C4-2B (cell line): ENCODE measurements at regions not wholly inside any gene's neighbourhood (a gene's known extent, or its start where the extent isn't known, plus 50 kb on each side); places are given as distances from the start of the nearest gene placed in this dataset.

Experiments
- H3K27ac ChIP-seq: fragments of 450-650 bp; 2 replicates; pipeline ENCODE4 v1.5.1; 2017
- ZFX ChIP-seq: fragments of 450-650 bp; IDR thresholded peaks from 2 replicates; pipeline ENCODE4 v1.6.1; 2017
- TF ChIP-seq, protein P1 (sequence below): fragments of 450-650 bp; conservative IDR thresholded peaks from 2 replicates; pipeline ENCODE4 v1.5.1; 2017; ENCODE audit warnings: mild to moderate bottlenecking

DNA sequence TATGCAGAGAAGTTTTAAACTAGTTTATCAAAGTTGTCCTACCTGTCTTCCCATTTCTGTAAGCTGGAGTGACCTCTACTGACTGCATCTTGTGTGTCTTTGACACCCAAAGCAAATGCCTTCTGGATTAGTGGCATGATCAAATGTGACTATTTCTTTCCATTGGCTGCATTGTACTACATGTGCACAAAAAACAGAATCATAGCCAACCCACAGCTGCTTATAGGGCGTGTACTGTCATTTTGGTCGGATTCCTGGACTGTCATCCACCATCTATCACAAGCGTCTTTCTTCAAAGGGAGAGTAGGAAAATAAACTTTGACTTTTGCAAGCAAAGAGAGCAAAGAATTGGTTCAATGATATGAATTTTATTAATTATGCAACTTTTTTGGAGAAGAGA lies 310.6 kb downstream of the MAP2K6 start:
- no peak overlapping the region for H3K27ac ChIP-seq
- no peak for TF ChIP-seq ZFX
- TF ChIP-seq, protein P1, sequence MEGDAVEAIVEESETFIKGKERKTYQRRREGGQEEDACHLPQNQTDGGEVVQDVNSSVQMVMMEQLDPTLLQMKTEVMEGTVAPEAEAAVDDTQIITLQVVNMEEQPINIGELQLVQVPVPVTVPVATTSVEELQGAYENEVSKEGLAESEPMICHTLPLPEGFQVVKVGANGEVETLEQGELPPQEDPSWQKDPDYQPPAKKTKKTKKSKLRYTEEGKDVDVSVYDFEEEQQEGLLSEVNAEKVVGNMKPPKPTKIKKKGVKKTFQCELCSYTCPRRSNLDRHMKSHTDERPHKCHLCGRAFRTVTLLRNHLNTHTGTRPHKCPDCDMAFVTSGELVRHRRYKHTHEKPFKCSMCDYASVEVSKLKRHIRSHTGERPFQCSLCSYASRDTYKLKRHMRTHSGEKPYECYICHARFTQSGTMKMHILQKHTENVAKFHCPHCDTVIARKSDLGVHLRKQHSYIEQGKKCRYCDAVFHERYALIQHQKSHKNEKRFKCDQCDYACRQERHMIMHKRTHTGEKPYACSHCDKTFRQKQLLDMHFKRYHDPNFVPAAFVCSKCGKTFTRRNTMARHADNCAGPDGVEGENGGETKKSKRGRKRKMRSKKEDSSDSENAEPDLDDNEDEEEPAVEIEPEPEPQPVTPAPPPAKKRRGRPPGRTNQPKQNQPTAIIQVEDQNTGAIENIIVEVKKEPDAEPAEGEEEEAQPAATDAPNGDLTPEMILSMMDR = no peak

DNA sequence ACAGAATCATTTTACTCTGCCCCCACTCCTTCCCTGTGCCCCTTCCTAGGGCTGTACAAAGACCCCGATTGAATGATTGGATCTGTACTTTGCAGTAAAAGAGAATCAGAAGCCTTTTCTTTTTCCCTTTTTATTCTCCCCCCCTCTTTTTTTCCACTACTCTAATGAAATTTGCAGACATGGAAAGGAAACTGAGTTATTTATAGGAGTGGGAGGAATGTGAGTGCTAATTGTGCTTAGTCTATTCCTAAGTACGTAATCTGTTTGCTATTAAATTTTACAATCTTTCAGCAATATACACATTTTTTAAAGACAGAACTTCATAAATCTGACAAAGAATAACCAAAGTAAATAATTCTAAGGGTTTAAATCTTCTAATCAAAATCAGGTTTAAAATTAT lies 314.3 kb downstream of the MAP2K6 start:
- TF ChIP-seq, protein P1 = no peak
- no peak for TF ChIP-seq ZFX

DNA sequence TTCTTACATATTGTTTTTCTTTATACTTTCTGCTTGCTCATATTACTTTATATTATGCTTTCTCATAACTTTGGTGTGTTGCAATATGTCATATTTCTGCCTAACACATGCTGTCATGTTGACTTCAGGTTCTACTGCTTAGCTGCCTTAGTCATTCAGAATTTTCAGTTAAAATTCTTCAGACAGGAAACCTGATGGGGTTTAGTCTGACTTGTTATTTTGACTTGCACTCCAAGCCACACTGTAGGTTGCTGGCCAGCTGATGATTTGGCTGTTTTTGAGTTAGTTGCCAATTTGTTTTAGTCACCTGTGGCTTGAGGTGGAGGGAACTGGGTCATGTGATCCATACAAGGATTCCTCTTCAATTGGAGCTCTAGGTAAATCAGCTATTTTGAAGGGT lies 315.4 kb downstream of the MAP2K6 start:
- no peak overlapping the region for H3K27ac ChIP-seq
- no peak for TF ChIP-seq ZFX
- TF ChIP-seq, protein P1 = no peak

More for the DNA sequence above, 314.3 kb downstream of the MAP2K6 start:
- no peak overlapping the region for H3K27ac ChIP-seq

DNA sequence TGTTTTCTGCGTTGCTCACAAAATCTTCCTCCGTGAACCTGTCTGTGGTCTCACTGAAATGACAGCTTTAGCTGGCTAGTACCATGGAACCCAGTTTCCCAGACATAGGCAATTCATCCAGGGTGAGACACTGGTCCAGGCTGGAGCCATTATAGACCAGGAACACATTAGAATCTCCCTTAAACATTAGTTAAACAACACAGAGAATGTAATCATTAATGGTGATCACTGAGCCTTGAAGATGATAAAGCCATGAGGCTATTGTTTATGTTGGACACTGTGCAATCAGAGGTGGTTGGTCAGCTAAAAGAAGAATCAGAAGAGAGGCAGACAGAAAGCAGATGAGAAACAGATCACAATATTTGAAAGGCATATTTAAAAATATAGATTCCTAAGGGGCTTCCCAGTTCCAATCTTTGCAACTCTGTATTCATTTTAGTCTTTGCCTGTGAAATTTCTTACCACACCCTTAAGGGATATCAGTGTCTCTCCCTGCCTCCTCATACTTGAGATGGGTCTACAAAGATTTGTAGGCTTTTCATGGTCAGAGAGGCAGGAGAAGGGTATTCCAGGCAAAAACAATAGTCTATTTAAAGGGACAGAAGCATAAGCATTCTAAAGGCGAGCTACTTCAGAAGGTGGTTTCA lies 317.9 kb downstream of the MAP2K6 start:
- no peak overlapping the region for H3K27ac ChIP-seq
- TF ChIP-seq, protein P1 = no peak
- no peak for TF ChIP-seq ZFX

DNA sequence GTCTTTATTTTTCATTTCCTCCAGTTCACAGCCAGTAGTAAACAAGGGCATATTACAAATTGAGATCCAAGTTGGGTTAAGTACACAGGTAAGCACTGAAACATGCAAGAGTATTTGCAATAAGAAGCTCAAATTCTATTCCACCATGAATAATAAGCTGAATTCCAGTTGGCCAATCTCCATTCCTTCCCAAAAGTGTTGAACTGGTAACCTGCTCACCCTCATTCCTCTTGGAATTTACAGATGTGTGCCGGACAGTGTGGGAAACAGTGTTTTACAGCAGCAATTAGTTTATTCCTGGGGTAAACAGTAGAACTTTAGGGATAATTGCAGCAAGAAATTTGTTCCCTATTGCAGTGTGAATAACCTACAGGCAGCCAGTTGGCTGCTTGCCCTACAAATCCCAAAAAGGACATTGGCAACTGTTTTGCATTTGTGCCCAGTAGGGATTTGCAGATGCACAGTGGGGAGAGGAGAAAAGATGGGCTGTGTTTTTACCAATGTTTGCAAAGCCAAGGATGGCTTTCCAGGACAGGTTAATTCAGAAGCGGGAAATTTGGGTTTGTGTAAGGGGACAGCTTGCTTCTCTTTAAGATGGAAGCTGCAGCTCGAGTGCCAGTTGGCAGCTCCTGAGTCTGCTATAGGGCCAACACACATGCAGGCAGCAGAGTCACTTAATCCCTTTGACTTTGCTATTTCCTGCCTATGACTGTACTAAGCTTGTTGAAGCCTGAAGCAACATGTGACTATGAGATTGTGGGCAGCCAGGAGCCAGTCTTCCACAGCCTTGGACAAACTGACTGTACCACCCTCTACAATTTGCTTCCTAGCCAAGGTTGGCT lies 318.9 kb downstream of the MAP2K6 start:
- H3K27ac ChIP-seq = no peak overlapping the region

DNA sequence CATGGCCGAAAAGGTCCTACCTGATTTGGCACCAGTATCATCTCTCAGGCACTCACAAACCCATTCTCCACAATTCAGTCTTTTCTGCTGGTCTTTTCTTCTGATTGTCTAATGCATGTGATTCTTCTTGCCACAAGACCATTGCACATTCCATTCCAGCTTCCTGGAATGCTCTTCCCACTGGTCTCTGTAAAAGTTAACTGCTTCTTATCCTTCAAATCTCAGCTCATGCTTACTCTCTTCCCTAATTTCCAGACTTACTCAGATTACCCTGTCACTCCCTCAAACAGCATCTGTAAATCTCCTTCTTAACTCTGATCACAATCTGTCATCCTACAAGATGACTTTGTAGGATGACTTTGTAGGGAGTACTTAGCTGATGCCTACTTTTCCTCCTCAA lies 320.2 kb downstream of the MAP2K6 start:
- H3K27ac ChIP-seq = no peak overlapping the region
- TF ChIP-seq, protein P1 = no peak
- TF ChIP-seq ZFX = no peak

More for the DNA sequence above, 318.9 kb downstream of the MAP2K6 start:
- no peak for TF ChIP-seq ZFX
- TF ChIP-seq, protein P1 = no peak

DNA sequence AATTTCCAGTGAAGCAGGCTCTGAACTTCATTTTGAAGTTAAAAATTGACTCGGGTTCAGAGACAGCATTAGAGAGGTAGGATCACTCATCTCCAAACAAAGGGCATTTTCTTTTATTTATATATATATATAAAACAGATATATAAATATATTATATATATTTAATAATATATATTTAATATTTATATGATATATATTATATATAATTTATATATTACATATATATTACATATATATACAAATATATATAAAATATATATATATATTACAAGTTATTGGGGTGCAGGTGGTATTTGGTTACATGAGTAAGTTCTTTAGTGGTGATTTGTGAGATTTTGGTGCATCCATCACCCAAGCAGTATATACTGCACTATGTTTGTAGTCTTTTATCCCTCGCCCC lies 320.8 kb downstream of the MAP2K6 start:
- no peak overlapping the region for H3K27ac ChIP-seq
- TF ChIP-seq, protein P1 = no peak
- TF ChIP-seq ZFX = no peak
